ENCODE measurements at regions not wholly inside any gene's neighbourhood (a gene's known extent, or its start where the extent isn't known, plus 50 kb on each side); places are given as distances from the start of the nearest gene placed in this dataset.

GRCh38 chr9:89666950-89667349 is 62.1 kb downstream of the GADD45G start:
- H3K27me3 ChIP-seq (ENCODE audit: control insufficient read depth in 2 of 2, insufficient read depth in 2 of 2, low read length in 2 of 2), result no peaks in the 10 kb centered on the region
- Mint-ChIP-seq H3K27ac (no peak overlapping the region), H3K4me3 (no peak overlapping the region), H3K27me3 (ENCODE audit: low read depth in 3 of 3) (peaks cover 2 to 6% (median 5%) of the 10 kb centered on the region in 3 donors), H3K36me3 (no peaks in the 10 kb centered on the region), H3K9me3 (peaks cover 0 to 3% (median 0%) of the 10 kb centered on the region in 7 donors), H3K4me1 (peaks cover 21% of the 10 kb centered on the region)
- no peak for TF ChIP-seq CTCF (IDR thresholded peaks at IDR 0.05)
- no peak overlapping the region for H2AFZ ChIP-seq (ENCODE audit: insufficient read depth, low read depth, low read length, poor library complexity, severe bottlenecking)
- no peaks in the 10 kb centered on the region for H3K9me3 ChIP-seq (replicated peaks in 1 of 2; ENCODE audit: control insufficient read depth in 1 of 2, insufficient read depth in 1 of 2, low read length in 2 of 2)
- no peak overlapping the region for H3K4me3 ChIP-seq (replicated peaks in 1 of 3; ENCODE audit: low read depth in 2 of 3, low read length in 3 of 3)
- intact Hi-C loops (cut with micrococcal nuclease), result no loop called here
- H3K27ac ChIP-seq (ENCODE audit: low read depth in 1 of 2, low read length in 2 of 2), result no peak overlapping the region
- no peak overlapping the region for H3K9ac ChIP-seq (ENCODE audit: insufficient read depth, low read length, poor library complexity, severe bottlenecking)
- no peak overlapping the region for H3K4me2 ChIP-seq (replicated peaks; ENCODE audit: extremely low read depth, low read length, poor library complexity, severe bottlenecking)
- no peaks in the 10 kb centered on the region for H3K79me2 ChIP-seq (ENCODE audit: insufficient read depth, low read length)
- no peaks in the 10 kb centered on the region for H4K20me1 ChIP-seq (ENCODE audit: insufficient read depth, low read length)
- H3K4me1 ChIP-seq (ENCODE audit: control insufficient read depth in 1 of 2, insufficient read depth in 2 of 2, low read length in 2 of 2), result peaks cover 19 to 21% of the 10 kb centered on the region in 2 donors
- no peaks in the 10 kb centered on the region for H3K36me3 ChIP-seq (replicated peaks in 1 of 2; ENCODE audit: control insufficient read depth in 1 of 2, insufficient read depth in 2 of 2, low read length in 2 of 2)
- DNase-seq, result no peak
- 100% methylated on average over 2 of the region's 6 CpGs for WGBS (ENCODE audit: insufficient coverage)

- Mint-ChIP-seq H3K4me1 (peaks cover 13% of the 10 kb centered on the region), H3K27me3 (ENCODE audit: low read depth in 3 of 3) (peaks cover 2 to 6% (median 5%) of the 10 kb centered on the region in 3 donors), H3K36me3 (no peaks in the 10 kb centered on the region), H3K4me3 (no peak overlapping the region), H3K27ac (no peak overlapping the region), H3K9me3 (peaks cover 0 to 3% (median 0%) of the 10 kb centered on the region in 7 donors)
- H3K9ac ChIP-seq (ENCODE audit: insufficient read depth, low read length, poor library complexity, severe bottlenecking), result no peak overlapping the region
- DNase-seq, result no peak
- no peaks in the 10 kb centered on the region for H4K20me1 ChIP-seq (ENCODE audit: insufficient read depth, low read length)
- H3K4me1 ChIP-seq (ENCODE audit: control insufficient read depth in 1 of 2, insufficient read depth in 2 of 2, low read length in 2 of 2), result peaks cover 12 to 13% of the 10 kb centered on the region in 2 donors
- no peaks in the 10 kb centered on the region for H3K79me2 ChIP-seq (ENCODE audit: insufficient read depth, low read length)
- H3K36me3 ChIP-seq (replicated peaks in 1 of 2; ENCODE audit: control insufficient read depth in 1 of 2, insufficient read depth in 2 of 2, low read length in 2 of 2), result no peaks in the 10 kb centered on the region
- no peak overlapping the region for H3K27ac ChIP-seq (ENCODE audit: low read depth in 1 of 2, low read length in 2 of 2)
- WGBS (ENCODE audit: insufficient coverage), result 94% methylated on average over 3 of the region's 8 CpGs
- intact Hi-C loops (cut with micrococcal nuclease), result no loop called here
- no peak for TF ChIP-seq CTCF (IDR thresholded peaks at IDR 0.05)
- no peak overlapping the region for H3K4me2 ChIP-seq (replicated peaks; ENCODE audit: extremely low read depth, low read length, poor library complexity, severe bottlenecking)
- no peak overlapping the region for H2AFZ ChIP-seq (ENCODE audit: insufficient read depth, low read depth, low read length, poor library complexity, severe bottlenecking)
- H3K9me3 ChIP-seq (replicated peaks in 1 of 2; ENCODE audit: control insufficient read depth in 1 of 2, insufficient read depth in 1 of 2, low read length in 2 of 2), result no peaks in the 10 kb centered on the region
- no peaks in the 10 kb centered on the region for H3K27me3 ChIP-seq (ENCODE audit: control insufficient read depth in 2 of 2, insufficient read depth in 2 of 2, low read length in 2 of 2)
- H3K4me3 ChIP-seq (replicated peaks in 1 of 3; ENCODE audit: low read depth in 2 of 3, low read length in 3 of 3), result no peak overlapping the region
These were observed 62.9 kb downstream of the GADD45G start for GRCh38 chr9:89667726-89668125.
